NCI-H2196 (cell line): ENCODE measurements at regions not wholly inside any gene's neighbourhood (a gene's known extent, or its start where the extent isn't known, plus 50 kb on each side); places are given as distances from the start of the nearest gene placed in this dataset.
"Not testable (repeated sequence)": the region's sequence is repeated elsewhere in the genome, so short reads cannot be mapped to it uniquely, and the experiment has no call there.

ENCODE experiments used
- DNase-seq: peaks from one replicate; lab custom pipeline; 2025; ENCODE audit not compliant: unreplicated experiment; lab: John Stamatoyannopoulos, UW

GRCh38 chr17:70687421-70687820 is 518.1 kb downstream of the KCNJ2 start:
- no peak for DNase-seq

DNA sequence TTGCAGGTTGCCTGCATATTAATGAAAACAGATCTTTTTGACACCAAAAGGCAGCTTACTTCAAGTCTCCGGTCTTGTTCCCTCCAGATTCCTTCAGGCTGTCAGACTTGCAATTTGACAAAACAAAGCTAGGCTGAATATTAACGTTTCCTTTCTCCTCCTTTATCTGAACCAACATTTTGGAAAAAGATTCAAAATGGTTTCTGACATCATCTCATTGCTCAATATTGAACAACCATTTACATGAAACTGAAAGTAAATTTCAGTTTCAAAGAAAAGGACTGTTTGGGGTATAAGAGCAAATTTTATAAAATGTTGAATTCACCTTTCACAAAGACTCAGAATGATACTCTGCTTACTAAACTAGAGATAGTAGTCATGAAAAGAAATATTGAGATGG is 521.8 kb downstream of the KCNJ2 start:
- DNase-seq = no peak

DNA sequence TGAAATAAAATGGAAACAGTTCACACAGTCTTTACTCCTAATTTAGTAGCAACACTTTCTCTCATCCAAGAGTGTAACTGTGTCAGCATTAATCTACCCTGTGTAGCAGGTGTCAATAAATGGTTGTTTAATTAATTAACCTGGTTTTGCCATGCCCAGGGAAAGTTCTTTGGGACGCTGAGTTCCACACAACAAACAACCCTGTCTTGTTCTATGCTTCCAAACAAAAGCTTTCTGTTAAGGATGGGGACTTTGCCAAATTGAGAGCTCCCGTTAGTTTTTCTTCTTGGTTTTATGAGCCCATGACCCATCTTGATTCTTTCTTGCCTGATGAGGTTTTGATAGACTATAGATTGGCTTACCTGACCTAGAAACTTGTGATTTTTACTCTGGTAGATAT is 530.1 kb downstream of the KCNJ2 start:
- DNase-seq = no peak

DNA sequence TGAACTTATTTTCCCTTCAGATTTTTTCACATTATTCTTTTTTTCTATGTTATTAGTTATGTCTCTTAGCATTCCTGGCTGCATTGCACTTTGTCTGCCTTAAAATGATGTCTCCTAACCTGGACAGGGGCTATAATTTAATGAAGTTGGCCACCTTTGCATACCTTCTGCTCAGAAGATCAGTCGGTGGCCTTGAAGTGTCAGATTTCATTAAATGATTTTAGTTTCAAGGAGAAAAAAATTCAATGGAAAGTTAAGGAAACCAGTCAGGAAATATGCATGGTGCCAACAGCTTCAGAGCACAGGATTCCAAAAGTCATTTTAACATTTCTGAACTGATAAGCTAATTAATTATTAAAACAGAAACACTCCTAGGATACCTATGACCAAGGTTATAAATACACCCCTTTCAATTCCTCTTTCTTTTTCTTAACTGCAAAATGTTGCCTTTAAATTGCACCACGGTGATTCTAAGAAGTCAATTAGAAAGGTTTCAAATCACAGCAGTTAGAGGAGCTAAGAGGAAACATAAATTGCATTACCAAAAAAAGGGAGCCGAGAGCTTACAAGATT is 533.4 kb downstream of the KCNJ2 start:
- no peak for DNase-seq

DNA sequence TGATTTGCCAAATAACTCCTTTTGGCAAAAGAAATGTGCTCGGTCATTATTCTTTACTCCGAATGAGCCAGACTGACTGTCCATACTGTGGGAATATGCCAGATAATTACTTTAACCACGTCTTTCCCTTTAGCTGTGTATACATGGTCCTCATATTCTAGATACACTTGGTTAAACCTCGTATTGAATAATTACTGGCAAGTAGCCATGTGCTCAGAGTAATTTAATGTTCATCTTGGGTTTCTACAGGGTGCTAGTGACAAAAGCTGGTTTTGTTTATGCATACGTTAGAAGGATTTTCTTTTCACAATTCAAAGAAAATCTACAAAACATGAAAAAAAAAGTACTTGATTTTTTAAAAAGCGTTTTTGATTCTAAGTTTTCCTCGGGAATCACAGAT is 540.3 kb downstream of the KCNJ2 start:
- no peak for DNase-seq

DNA sequence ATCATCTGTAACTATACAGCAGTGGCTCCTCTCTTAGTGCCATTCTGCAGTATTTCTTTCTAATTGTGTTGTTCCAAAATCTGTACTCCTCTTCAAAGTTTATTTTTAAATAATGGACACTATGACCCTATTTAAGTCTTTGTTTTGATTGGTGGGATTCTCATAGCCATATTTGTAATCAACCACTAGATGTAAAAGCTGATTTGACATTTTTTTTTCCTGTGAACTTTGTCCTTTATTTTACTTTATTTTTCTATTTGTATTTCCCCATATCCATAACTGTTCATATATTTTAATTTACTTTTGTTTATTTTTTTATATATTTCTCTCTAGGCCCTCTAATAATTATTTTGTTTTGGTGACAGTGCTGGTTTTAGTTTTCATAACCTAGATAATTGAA is 544.4 kb downstream of the KCNJ2 start:
- no peak for DNase-seq

GRCh38 chr17:70716551-70716950 is 547.2 kb downstream of the KCNJ2 start:
- no peak for DNase-seq

DNA sequence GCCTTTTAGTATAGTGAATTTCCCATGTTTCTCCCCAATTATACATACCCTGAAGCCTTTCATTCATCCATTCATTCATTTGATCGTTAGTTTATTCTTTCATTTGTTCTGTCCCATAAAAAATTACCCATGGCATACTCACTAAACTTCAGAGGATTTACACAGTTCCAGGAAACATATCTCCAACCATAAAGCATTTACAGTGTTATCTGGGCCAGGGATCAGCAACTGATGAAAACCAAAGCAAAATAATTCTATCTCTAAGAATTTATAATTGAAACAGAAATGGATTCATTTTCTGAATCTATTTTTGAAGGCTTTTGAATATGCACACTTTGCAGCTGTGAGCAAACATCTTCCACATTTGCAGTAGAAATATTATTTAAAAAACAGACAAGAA is 547.7 kb downstream of the KCNJ2 start:
- DNase-seq = no peak

- DNase-seq = no peak
These were observed 567.1 kb downstream of the KCNJ2 start for GRCh38 chr17:70736375-70736957.

DNA sequence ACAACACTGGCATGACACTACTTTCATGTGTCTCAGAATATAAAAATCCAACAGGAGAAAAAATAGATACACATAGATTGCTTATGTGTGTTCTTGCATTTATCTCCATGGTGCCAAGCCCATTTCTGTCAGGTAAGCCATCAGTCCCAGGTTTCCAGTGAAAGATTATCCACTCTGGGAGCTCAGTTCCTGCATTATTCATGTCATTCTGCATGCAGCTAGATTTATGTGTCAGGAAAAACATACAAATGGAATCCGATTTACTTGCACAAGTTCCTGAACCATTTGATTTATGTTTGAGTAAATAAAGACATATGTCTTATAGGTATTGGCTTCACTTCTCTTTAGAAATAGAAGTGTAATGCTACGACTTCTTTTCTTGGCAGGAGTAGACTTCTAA is 569.7 kb downstream of the KCNJ2 start:
- DNase-seq = no peak

DNA sequence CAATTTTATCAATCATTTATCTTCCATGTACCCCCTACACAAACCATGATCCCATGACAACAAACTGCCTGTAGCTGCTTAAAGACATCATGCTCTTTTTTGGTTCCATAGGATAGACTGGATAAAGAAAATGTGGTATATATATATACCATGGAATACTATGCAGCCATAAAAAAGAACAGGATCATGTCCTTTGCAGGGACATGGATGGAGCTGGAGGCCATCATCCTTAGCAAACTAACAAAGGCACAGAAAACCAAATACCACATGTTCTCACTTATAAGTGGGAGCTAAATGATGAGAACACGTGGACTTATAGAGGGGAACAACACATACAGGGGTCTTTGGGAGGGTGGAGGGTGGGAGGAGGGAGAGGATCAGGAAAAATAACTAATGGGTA is 577.2 kb downstream of the KCNJ2 start:
- DNase-seq = not testable (repeated sequence)

GRCh38 chr17:70750983-70751382 is 581.7 kb downstream of the KCNJ2 start:
- no peak for DNase-seq

DNA sequence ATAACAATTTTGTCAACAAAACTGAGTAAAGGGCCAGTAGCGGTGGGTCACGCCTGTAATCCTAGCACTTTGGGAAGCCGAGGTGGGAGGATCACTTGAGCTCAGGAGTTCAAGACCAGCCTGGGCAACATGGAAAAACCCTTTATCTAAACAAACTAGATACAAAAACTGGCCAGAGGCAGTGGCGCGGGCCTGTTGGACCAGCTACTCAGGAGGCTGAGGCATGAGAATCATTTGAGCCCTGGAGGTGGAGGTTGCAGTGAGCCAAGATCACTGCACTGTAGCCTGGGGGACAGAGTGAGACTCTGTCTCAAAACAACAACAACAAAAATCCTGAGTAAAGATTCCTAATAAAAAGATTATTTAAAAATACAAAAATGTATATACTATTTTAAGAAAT is 583.1 kb downstream of the KCNJ2 start:
- DNase-seq = not testable (repeated sequence)

GRCh38 chr17:70752966-70753467 is 583.7 kb downstream of the KCNJ2 start:
- DNase-seq = no peak

GRCh38 chr17:70763018-70763417 is 593.7 kb downstream of the KCNJ2 start:
- no peak for DNase-seq

- DNase-seq = peak; percentile 38
These were observed 597.9 kb downstream of the KCNJ2 start for GRCh38 chr17:70767102-70767701.

- DNase-seq = no peak
These were observed 600.6 kb downstream of the KCNJ2 start for GRCh38 chr17:70769956-70770355.

DNA sequence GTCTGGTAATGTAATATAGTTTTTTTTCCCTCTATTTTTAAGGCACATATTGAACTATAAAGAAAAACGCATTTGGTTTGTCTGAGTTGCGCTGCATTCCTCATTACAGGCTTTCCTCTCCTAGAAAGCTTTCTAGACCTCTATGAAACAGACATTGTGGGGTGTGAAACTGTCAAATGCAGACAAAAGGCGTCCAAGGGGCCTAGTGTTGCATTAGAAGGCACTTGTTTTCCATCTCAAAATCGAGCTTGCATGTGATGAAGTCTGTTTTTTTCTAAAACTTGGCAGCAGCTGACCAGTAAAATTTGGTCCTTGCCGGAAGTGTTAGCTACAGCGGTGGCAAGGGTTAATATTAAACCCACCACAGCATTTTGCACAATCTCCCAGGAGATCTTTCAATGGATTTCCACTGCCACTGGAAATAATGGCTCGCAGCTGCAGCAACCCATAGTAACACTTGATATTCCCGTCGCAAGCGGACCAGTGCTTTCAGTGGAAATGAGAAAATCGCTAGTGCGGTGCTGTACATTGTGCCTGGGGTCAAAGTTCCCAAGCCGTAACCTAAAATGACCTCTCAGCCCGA is 602.6 kb downstream of the KCNJ2 start:
- DNase-seq = no peak

- DNase-seq = no peak
These were observed 603.4 kb downstream of the KCNJ2 start for GRCh38 chr17:70772761-70773160.

DNA sequence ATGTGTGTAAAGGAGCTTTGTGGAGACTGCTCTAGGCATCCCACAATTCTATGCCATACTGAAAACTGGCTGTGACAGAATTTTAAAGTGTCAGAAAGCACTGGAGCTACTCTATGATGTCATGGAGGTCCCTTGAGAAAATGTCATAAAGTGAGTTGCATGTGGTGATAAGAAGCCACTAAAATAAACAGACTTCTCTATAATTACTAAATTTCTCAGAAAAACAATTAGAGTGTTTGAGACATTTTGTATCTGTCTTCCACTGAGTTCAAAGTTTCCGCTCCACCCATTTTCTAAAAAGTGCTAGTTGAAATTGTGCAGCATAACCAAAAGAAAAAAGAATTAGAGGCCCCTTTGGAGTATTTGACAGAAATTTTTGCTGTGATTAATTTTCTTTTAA is 603.9 kb downstream of the KCNJ2 start:
- DNase-seq = no peak

DNA sequence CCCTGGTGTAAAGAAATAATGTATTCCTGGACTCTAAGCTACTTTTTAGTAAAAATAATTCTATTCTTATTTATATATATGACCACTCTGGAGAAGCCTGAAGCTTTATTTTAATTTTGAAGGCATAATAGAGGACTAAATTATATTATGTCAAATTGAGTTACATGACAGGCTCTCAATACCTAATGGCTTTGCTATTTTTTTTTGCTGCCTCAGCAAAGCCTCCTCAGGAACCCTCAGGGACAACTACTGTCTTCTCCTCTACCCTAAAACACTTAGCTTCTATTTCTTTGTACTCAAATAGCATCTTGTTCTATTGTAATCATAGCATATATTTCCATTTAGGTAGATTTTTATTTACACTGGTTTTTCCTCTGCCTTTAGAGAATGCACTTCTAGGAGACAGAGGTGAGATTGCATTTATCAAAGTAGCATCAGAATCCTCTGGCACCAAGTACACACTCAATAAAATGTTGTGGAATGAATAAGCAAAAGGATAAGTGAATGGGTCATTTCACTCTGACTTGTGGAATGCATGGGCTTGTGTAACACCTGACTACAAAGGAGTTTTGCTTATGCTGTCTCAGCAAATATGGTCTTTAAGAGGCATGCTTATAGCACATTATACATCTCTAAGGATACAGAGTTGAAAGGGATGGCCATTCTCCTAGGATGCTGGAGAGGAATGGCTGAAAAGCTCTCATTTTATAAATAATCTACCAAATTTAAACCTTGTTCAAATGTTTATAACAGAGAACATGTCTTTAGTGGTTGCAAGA is 605.2 kb downstream of the KCNJ2 start:
- no peak for DNase-seq

DNA sequence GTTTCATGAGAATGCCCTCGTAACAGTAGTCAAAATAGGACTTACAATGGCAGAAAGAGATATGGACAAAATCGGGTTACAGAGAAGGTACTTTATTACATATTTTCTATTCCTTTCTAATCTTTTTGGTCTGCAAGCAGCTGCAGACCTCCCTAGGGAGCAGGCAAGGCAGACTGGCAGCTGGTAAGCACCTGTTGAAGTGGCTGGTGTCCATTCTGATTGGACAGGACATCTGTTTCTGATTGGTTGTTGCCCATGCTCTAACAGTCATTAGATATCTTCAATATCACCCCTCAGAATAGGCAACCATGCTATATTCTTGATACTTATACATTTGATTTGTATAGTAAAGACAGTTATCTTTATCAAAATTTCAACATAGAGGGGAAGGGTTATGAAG is 606.3 kb downstream of the KCNJ2 start:
- no peak for DNase-seq
